Upper lobe of left lung (tissue), 4 donors: ENCODE measurements at regions not wholly inside any gene's neighbourhood (a gene's known extent, or its start where the extent isn't known, plus 50 kb on each side); places are given as distances from the start of the nearest gene placed in this dataset.

Source experiments
- EP300 ChIP-seq, 4 donors: sonication (generic); formaldehyde crosslinking; IDR thresholded peaks; one replicate each; pipeline ENCODE4 v1.5.1; 2017; ENCODE audit warnings: antibody characterized with exemption in 4 of 4, control low read depth in 2 of 4
- TF ChIP-seq, protein P1 (sequence below), 6 experiments: fragments of 450-650 bp in 4 of 6; fragments of 200-600 bp in 2 of 6; sonication (generic) in 2 of 6; IDR thresholded peaks; one replicate each; pipeline ENCODE4 v1.5.1; 2016 to 2019; ENCODE audit warnings: antibody characterized with exemption in 6 of 6

- no peak for TF ChIP-seq EP300 (IDR thresholded peaks at IDR 0.05)
- TF ChIP-seq, protein P1, sequence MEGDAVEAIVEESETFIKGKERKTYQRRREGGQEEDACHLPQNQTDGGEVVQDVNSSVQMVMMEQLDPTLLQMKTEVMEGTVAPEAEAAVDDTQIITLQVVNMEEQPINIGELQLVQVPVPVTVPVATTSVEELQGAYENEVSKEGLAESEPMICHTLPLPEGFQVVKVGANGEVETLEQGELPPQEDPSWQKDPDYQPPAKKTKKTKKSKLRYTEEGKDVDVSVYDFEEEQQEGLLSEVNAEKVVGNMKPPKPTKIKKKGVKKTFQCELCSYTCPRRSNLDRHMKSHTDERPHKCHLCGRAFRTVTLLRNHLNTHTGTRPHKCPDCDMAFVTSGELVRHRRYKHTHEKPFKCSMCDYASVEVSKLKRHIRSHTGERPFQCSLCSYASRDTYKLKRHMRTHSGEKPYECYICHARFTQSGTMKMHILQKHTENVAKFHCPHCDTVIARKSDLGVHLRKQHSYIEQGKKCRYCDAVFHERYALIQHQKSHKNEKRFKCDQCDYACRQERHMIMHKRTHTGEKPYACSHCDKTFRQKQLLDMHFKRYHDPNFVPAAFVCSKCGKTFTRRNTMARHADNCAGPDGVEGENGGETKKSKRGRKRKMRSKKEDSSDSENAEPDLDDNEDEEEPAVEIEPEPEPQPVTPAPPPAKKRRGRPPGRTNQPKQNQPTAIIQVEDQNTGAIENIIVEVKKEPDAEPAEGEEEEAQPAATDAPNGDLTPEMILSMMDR (IDR thresholded peaks at IDR 0.05): no peak
Observed at GRCh38 chr13:111397202-111397880, 76.9 kb downstream of the TEX29 start.
